HepG2 (cell line): ENCODE measurements at regions not wholly inside any gene's neighbourhood (a gene's known extent, or its start where the extent isn't known, plus 50 kb on each side); places are given as distances from the start of the nearest gene placed in this dataset.

Experiments used
- ATAC-seq: fragments of 200-7000 bp; cut with Tn5 transposase; 3 replicates; pipeline ENCODE4 v1.9.1; 2020; ENCODE audit warnings: mild to moderate bottlenecking, moderate library complexity
- BruUV-seq: library from RNA; stranded (reverse); fragments of 400-500 nt; replicated peaks from 2 replicates; lab custom pipeline; 2021; lab: Mats Ljungman, UMichigan
- CTCF ChIA-PET: fragments of 300-600 bp; formaldehyde crosslinking; extraction: SDS; loops from one replicate; lab custom pipeline; 2021; ENCODE audit warnings: low total read pairs, inconsistent platforms, low intra/inter-chr PET ratio; lab: Yijun Ruan, JAX
- POLR2A ChIA-PET: fragments of 350-600 bp; sonication (Branson Sonifier 250); formaldehyde crosslinking; loops from one replicate; lab custom pipeline; 2020; ENCODE audit warnings: antibody characterized with exemption, inconsistent platforms; lab: Yijun Ruan, JAX
- DNase-seq: peaks from one replicate; pipeline ENCODE4 v3.0.0-alpha.2; 2015; ENCODE audit warnings: low spot score
- FAIRE-seq: peaks from 3 replicates; lab custom pipeline; 2011; peaks lifted over from hg19 to GRCh38; lab: Jason Lieb, UNC
- H2AFZ ChIP-seq: one replicate; pipeline ENCODE4 v1.6.1; 2011; ENCODE audit warnings: low read length, inconsistent platforms
- H3K27ac ChIP-seq: fragments of 300-600 bp; 3 replicates; pipeline ENCODE4 v1.8.0; 2011; ENCODE audit warnings: mixed run types, mild to moderate bottlenecking, mixed read lengths, low read length, inconsistent platforms; ENCODE audit not compliant: insufficient read depth; ENCODE audit errors: extremely low read length
- H3K27me3 ChIP-seq, 2 experiments: fragments of 200-600 bp in 1 of 2; 2 replicates in 1 of 2; 3 replicates in 1 of 2; pipeline versions ENCODE4 v1.6.0 to v1.8.0; 2011; ENCODE audit warnings: low read length in 2 of 2, mild to moderate bottlenecking in 2 of 2, moderate library complexity in 2 of 2, inconsistent platforms in 1 of 2; ENCODE audit not compliant: insufficient read depth in 2 of 2, control insufficient read depth in 1 of 2
- H3K36me3 ChIP-seq, 2 experiments: fragments of 200-600 bp in 1 of 2; replicated peaks in 1 of 2; 2 replicates in 1 of 2; 3 replicates in 1 of 2; pipeline versions ENCODE4 v1.5.1 to v1.8.0; 2011; ENCODE audit warnings: low read length in 2 of 2, inconsistent platforms in 1 of 2; ENCODE audit not compliant: insufficient read depth in 2 of 2, control insufficient read depth in 1 of 2
- H3K4me1 ChIP-seq: 2 replicates; pipeline ENCODE4 v1.5.1; 2012; ENCODE audit warnings: low read length, inconsistent platforms; ENCODE audit not compliant: insufficient read depth
- H3K4me2 ChIP-seq: 2 replicates; pipeline ENCODE4 v1.6.0; 2011; ENCODE audit warnings: low read depth, low read length, inconsistent platforms
- H3K4me3 ChIP-seq, 3 experiments: fragments of 200-600 bp in 1 of 3; sonication (generic), shearing (Covaris generic) in 1 of 3; replicated peaks in 1 of 3; 2 replicates each; pipeline ENCODE4 v1.5.1; 2011 to 2016; ENCODE audit warnings: low read length in 3 of 3, inconsistent platforms in 2 of 3, low read depth in 2 of 3, mild to moderate bottlenecking in 2 of 3, control low read depth in 1 of 3, mixed read lengths in 1 of 3; ENCODE audit not compliant: insufficient read depth in 1 of 3
- H3K79me2 ChIP-seq: one replicate; pipeline ENCODE4 v1.6.1; 2011; ENCODE audit warnings: low read length, inconsistent platforms; ENCODE audit not compliant: insufficient read depth
- H3K9ac ChIP-seq: 2 replicates; pipeline ENCODE4 v1.6.0; 2011; ENCODE audit warnings: mild to moderate bottlenecking, low read depth, low read length, inconsistent platforms; ENCODE audit not compliant: insufficient read depth
- H3K9me3 ChIP-seq: 2 replicates; pipeline ENCODE4 v1.5.1; 2012; ENCODE audit warnings: mild to moderate bottlenecking, low read length
- H4K20me1 ChIP-seq: 2 replicates; pipeline ENCODE4 v1.6.0; 2011; ENCODE audit warnings: inconsistent platforms, mild to moderate bottlenecking, low read length, moderate library complexity; ENCODE audit not compliant: insufficient read depth
- DNMT3B ChIP-seq: conservative IDR thresholded peaks from 2 replicates; pipeline ENCODE4 v1.6.1; 2016; ENCODE audit warnings: missing biosample characterization, control low read depth
- FOXO1 ChIP-seq: sonication (generic); formaldehyde crosslinking; IDR thresholded peaks from 2 replicates; pipeline ENCODE4 v1.4.0; 2020; ENCODE audit warnings: missing genetic modification reagents
- HNRNPUL1 ChIP-seq: fragments of 200-400 bp; formaldehyde crosslinking; IDR thresholded peaks from 2 replicates; pipeline ENCODE4 v1.6.1; 2017; ENCODE audit warnings: low read depth, mild to moderate bottlenecking, low read length, moderate library complexity
- MTERF4 ChIP-seq: sonication (generic); formaldehyde crosslinking; IDR thresholded peaks from 2 replicates; pipeline ENCODE4 v1.8.0; 2023; ENCODE audit warnings: mild to moderate bottlenecking, missing genetic modification reagents
- NR0B2 ChIP-seq: sonication (generic); formaldehyde crosslinking; IDR thresholded peaks from 2 replicates; pipeline ENCODE4 v1.4.0; 2020; ENCODE audit warnings: mild to moderate bottlenecking, missing genetic modification reagents
- PCBP1 ChIP-seq: fragments of 200-400 bp; formaldehyde crosslinking; IDR thresholded peaks from 2 replicates; pipeline ENCODE4 v1.6.1; 2017; ENCODE audit warnings: mild to moderate bottlenecking, low read depth, low read length, borderline replicate concordance
- POLR2AphosphoS5 ChIP-seq: IDR thresholded peaks from 2 replicates; pipeline ENCODE4 v1.6.1; 2012; ENCODE audit warnings: low read depth, low read length
- RARG ChIP-seq: sonication (generic); formaldehyde crosslinking; IDR thresholded peaks from 2 replicates; pipeline ENCODE4 v1.4.0; 2020; ENCODE audit warnings: low read depth, mild to moderate bottlenecking, missing genetic modification reagents
- SNAI1 ChIP-seq: sonication (generic); formaldehyde crosslinking; IDR thresholded peaks from 2 replicates; pipeline ENCODE4 v1.5.0; 2020; ENCODE audit warnings: mild to moderate bottlenecking, missing genetic modification reagents, borderline replicate concordance
- SOX5 ChIP-seq: IDR thresholded peaks from 2 replicates; pipeline ENCODE4 v1.6.1; 2016; ENCODE audit warnings: borderline replicate concordance
- SRF ChIP-seq: IDR thresholded peaks from 2 replicates; pipeline ENCODE4 v1.6.1; 2011; ENCODE audit warnings: mild to moderate bottlenecking, low read depth, low read length, moderate library complexity
- TBX2 ChIP-seq: sonication (generic); formaldehyde crosslinking; IDR thresholded peaks from 2 replicates; pipeline ENCODE4 v1.5.0; 2020; ENCODE audit warnings: missing genetic modification reagents, mild to moderate bottlenecking, borderline replicate concordance
- TCF7L2 ChIP-seq: IDR thresholded peaks from 2 replicates; pipeline ENCODE4 v1.6.1; 2011; ENCODE audit warnings: mild to moderate bottlenecking, low read depth, low read length, moderate library complexity
- ZNF264 ChIP-seq: sonication (generic); formaldehyde crosslinking; IDR thresholded peaks from 2 replicates; pipeline ENCODE4 v1.4.0; 2020; ENCODE audit warnings: missing genetic modification reagents
- ZNF274 ChIP-seq: sonication (generic); formaldehyde crosslinking; IDR thresholded peaks from 2 replicates; pipeline ENCODE4 v1.5.1; 2020; ENCODE audit warnings: mild to moderate bottlenecking, missing genetic modification reagents
- ZNF335 ChIP-seq: sonication (generic); formaldehyde crosslinking; IDR thresholded peaks from 2 replicates; pipeline ENCODE4 v1.4.0; 2020; ENCODE audit warnings: missing genetic modification reagents
- ZNF552 ChIP-seq: sonication (generic); formaldehyde crosslinking; IDR thresholded peaks from 2 replicates; pipeline ENCODE4 v1.9.0; 2022; ENCODE audit warnings: missing genetic modification reagents, mild to moderate bottlenecking, borderline replicate concordance
- ZNF674 ChIP-seq: sonication (generic); formaldehyde crosslinking; IDR thresholded peaks from 2 replicates; pipeline ENCODE4 v1.5.0; 2020; ENCODE audit warnings: low read depth, mild to moderate bottlenecking, missing genetic modification reagents
- ZNF775 ChIP-seq: sonication (generic); formaldehyde crosslinking; IDR thresholded peaks from 2 replicates; pipeline ENCODE4 v1.4.0; 2020; ENCODE audit warnings: missing genetic modification reagents, mild to moderate bottlenecking, moderate library complexity, borderline replicate concordance
- ZSCAN21 ChIP-seq: sonication (generic); formaldehyde crosslinking; IDR thresholded peaks from 2 replicates; pipeline ENCODE4 v1.8.0; 2022; ENCODE audit warnings: mild to moderate bottlenecking, missing genetic modification reagents, moderate library complexity, borderline replicate concordance
- ZUFSP ChIP-seq: sonication (generic); formaldehyde crosslinking; IDR thresholded peaks from 2 replicates; pipeline ENCODE4 v1.9.0; 2021; ENCODE audit warnings: missing genetic modification reagents, mild to moderate bottlenecking, borderline replicate concordance
- WGBS: methylation state at CpG from one replicate; pipeline ENCODE4 v1.1.6; 2017; ENCODE audit warnings: low lambda C conversion rate; 5-methylcytosine and 5-hydroxymethylcytosine counted together
- in situ Hi-C: cut with HindIII; loops from 2 replicates; pipeline ENCODE4 v1.10.0; 2017; ENCODE audit warnings: low pct_unique_long_range_greater_than_20kb; ENCODE audit not compliant: extremely low pct_ligation_motif_present
- intact Hi-C: fragments of 100-400 bp; cut with micrococcal nuclease; formaldehyde crosslinking; loops from one replicate; pipeline ENCODE4 v1.10.0; 2022; ENCODE audit not compliant: unreplicated experiment

- no peak for TF ChIP-seq RARG
Measured at GRCh38 chr2:64313398-64313723, 140.6 kb upstream of the LGALSL start (continued).

GRCh38 chr2:64315291-64315960 lies 138.5 kb upstream of the LGALSL start:
- H3K4me2 ChIP-seq: no peak overlapping the region
- 26% methylated on average over 6 of the region's 6 CpGs for WGBS
- no peaks in the 10 kb centered on the region for H3K79me2 ChIP-seq
- DNase-seq: no peak
- H2AFZ ChIP-seq: no peak overlapping the region
- POLR2A ChIA-PET: no interaction called here
- TF ChIP-seq MTERF4 (CRISPR knock-in tag): no peak
- TF ChIP-seq ZNF775 (CRISPR knock-in tag): no peak
- no peak for TF ChIP-seq ZNF552
- TF ChIP-seq DNMT3B: no peak
- TF ChIP-seq TBX2 (CRISPR knock-in tag): no peak
- no peak for TF ChIP-seq POLR2AphosphoS5
- TF ChIP-seq NR0B2 (CRISPR knock-in tag): no peak
- no peak for TF ChIP-seq SOX5 (CRISPR knock-in tag)
- no peak for TF ChIP-seq SRF
- no peak for TF ChIP-seq ZNF264 (CRISPR knock-in tag)
- no peak for TF ChIP-seq ZSCAN21 (CRISPR knock-in tag)
- no peak for TF ChIP-seq TCF7L2
- no peak for TF ChIP-seq SNAI1 (CRISPR knock-in tag)
- TF ChIP-seq FOXO1 (CRISPR knock-in tag): no peak
- no peak for TF ChIP-seq ZNF335 (CRISPR knock-in tag)
- no peak for TF ChIP-seq ZNF274 (CRISPR knock-in tag)
- TF ChIP-seq HNRNPUL1: no peak
- no peak for TF ChIP-seq ZUFSP
- TF ChIP-seq PCBP1: no peak
- TF ChIP-seq ZNF674 (CRISPR knock-in tag): no peak
- peaks cover 24% of the 10 kb centered on the region for H3K4me1 ChIP-seq
- in situ Hi-C loops (no loop called here), intact Hi-C loops (no loop called here)
- H3K9ac ChIP-seq: no peak overlapping the region
- no peak for FAIRE-seq
- peaks cover 3 to 34% of the 10 kb centered on the region in 2 experiments; a peak in 3 of 5 replicates for H3K27me3 ChIP-seq
- CTCF ChIA-PET: no interaction called here
- no peaks in the 10 kb centered on the region for H4K20me1 ChIP-seq
- H3K4me3 ChIP-seq: no peak overlapping the region
- BruUV-seq: no TSS peak
- no peak for ATAC-seq
- H3K36me3 ChIP-seq: no peaks in the 10 kb centered on the region
- H3K9me3 ChIP-seq: no peaks in the 10 kb centered on the region
- H3K27ac ChIP-seq: no peak overlapping the region
